SK-N-SH treated with all-trans-retinoic acid at 6 μM for 48 hours (cell line): ENCODE measurements at regions not wholly inside any gene's neighbourhood (a gene's known extent, or its start where the extent isn't known, plus 50 kb on each side); places are given as distances from the start of the nearest gene placed in this dataset.

Experiments
- ATAC-seq: fragments of 200-7000 bp; cut with Tn5 transposase; 3 replicates; pipeline ENCODE4 v1.9.1; 2020; ENCODE audit warnings: mild to moderate bottlenecking, moderate library complexity
- ARNTL ChIP-seq: fragments of 450-650 bp; formaldehyde crosslinking; IDR thresholded peaks from 2 replicates; pipeline ENCODE4 v1.5.0; 2020; ENCODE audit warnings: low read depth, mild to moderate bottlenecking, moderate library complexity, borderline replicate concordance
- CREB5 ChIP-seq: fragments of 250-450 bp; sonication (Bioruptor Pico); IDR thresholded peaks from 2 replicates; pipeline ENCODE4 v1.5.1; 2020; ENCODE audit warnings: low read depth, mild to moderate bottlenecking, moderate library complexity
- CSDC2 ChIP-seq: fragments of 250-450 bp; sonication (Bioruptor Pico); IDR thresholded peaks from 2 replicates; pipeline ENCODE4 v1.5.0; 2020; ENCODE audit warnings: mild to moderate bottlenecking, moderate library complexity
- ESRRG ChIP-seq: fragments of 250-450 bp; sonication (Bioruptor Pico); IDR thresholded peaks from 2 replicates; pipeline ENCODE4 v1.6.1; 2021; ENCODE audit warnings: mild to moderate bottlenecking
- GLIS3 ChIP-seq: fragments of 250-450 bp; sonication (Bioruptor Pico); IDR thresholded peaks from 2 replicates; pipeline ENCODE4 v1.5.0; 2020; ENCODE audit warnings: mild to moderate bottlenecking, moderate library complexity
- ISL1 ChIP-seq: fragments of 250-450 bp; sonication (Bioruptor Pico); IDR thresholded peaks from 2 replicates; pipeline ENCODE4 v2.1.2; 2022; ENCODE audit warnings: mild to moderate bottlenecking, moderate library complexity
- OSR1 ChIP-seq: fragments of 250-450 bp; sonication (Bioruptor Pico); IDR thresholded peaks from 2 replicates; pipeline ENCODE4 v1.8.0; 2022; ENCODE audit warnings: moderate library complexity, mild to moderate bottlenecking, inconsistent platforms
- POU6F1 ChIP-seq: fragments of 250-450 bp; sonication (Bioruptor Pico); IDR thresholded peaks from 2 replicates; pipeline ENCODE4 v1.8.0; 2021; ENCODE audit warnings: low read depth, mild to moderate bottlenecking, moderate library complexity, borderline replicate concordance
- PPARA ChIP-seq: fragments of 250-450 bp; sonication (Bioruptor Pico); IDR thresholded peaks from 2 replicates; pipeline ENCODE4 v1.5.0; 2020; ENCODE audit warnings: mild to moderate bottlenecking, borderline replicate concordance
- RARB ChIP-seq: fragments of 250-450 bp; sonication (Bioruptor Pico); IDR thresholded peaks from 2 replicates; pipeline ENCODE4 v1.8.0; 2021; ENCODE audit warnings: mild to moderate bottlenecking, moderate library complexity
- TCF4 ChIP-seq: fragments of 250-450 bp; sonication (Bioruptor Pico); IDR thresholded peaks from 2 replicates; pipeline ENCODE4 v1.8.0; 2021; ENCODE audit warnings: mild to moderate bottlenecking, moderate library complexity, borderline replicate concordance
- TOX ChIP-seq: fragments of 250-450 bp; sonication (Bioruptor Pico); IDR thresholded peaks from 2 replicates; pipeline ENCODE4 v1.8.0; 2021; ENCODE audit warnings: mild to moderate bottlenecking, moderate library complexity, borderline replicate concordance
- TSHZ2 ChIP-seq: fragments of 250-450 bp; sonication (Bioruptor Pico); IDR thresholded peaks from 2 replicates; pipeline ENCODE4 v1.5.0; 2020; ENCODE audit warnings: mild to moderate bottlenecking, moderate library complexity
- ZC3H10 ChIP-seq: fragments of 250-450 bp; sonication (Bioruptor Pico); IDR thresholded peaks from 2 replicates; pipeline ENCODE4 v1.5.1; 2021; ENCODE audit warnings: mild to moderate bottlenecking, moderate library complexity
- ZNF565 ChIP-seq: fragments of 450-650 bp; formaldehyde crosslinking; conservative IDR thresholded peaks from 2 replicates; pipeline ENCODE4 v1.5.0; 2020; ENCODE audit warnings: low read depth, mild to moderate bottlenecking, moderate library complexity
- ZNF70 ChIP-seq: fragments of 450-650 bp; formaldehyde crosslinking; IDR thresholded peaks from 2 replicates; pipeline ENCODE4 v1.5.0; 2020; ENCODE audit warnings: mild to moderate bottlenecking, moderate library complexity
- ZNF8 ChIP-seq: fragments of 450-650 bp; formaldehyde crosslinking; IDR thresholded peaks from 2 replicates; pipeline ENCODE4 v1.5.0; 2020; ENCODE audit warnings: mild to moderate bottlenecking, moderate library complexity
- TF ChIP-seq, protein P1 (sequence below): fragments of 250-450 bp; sonication (Bioruptor Pico); IDR thresholded peaks from 2 replicates; pipeline ENCODE4 v1.8.0; 2020; ENCODE audit warnings: mild to moderate bottlenecking, moderate library complexity, borderline replicate concordance

DNA sequence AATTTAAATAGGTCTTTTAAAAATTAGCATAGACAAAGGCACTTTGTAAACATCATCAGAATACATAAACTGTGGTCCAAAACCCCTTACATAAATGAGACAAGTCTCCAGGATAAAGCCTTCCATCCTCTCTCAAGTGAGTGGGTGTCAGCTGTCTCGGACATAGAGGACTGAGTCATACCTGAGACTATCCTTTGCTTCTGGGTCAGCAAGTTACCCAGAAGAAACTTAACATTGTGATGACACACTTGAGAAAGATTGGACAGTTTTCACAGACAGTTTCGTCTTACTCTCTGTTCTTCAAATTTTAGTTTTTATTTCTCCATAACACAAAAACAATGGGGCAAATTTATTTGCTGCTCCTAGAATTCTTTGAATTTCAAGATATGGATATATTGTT is 838.0 kb downstream of the DHX35 start:
- TF ChIP-seq ZNF8 (CRISPR knock-in tag) = no peak
- TF ChIP-seq, protein P1, sequence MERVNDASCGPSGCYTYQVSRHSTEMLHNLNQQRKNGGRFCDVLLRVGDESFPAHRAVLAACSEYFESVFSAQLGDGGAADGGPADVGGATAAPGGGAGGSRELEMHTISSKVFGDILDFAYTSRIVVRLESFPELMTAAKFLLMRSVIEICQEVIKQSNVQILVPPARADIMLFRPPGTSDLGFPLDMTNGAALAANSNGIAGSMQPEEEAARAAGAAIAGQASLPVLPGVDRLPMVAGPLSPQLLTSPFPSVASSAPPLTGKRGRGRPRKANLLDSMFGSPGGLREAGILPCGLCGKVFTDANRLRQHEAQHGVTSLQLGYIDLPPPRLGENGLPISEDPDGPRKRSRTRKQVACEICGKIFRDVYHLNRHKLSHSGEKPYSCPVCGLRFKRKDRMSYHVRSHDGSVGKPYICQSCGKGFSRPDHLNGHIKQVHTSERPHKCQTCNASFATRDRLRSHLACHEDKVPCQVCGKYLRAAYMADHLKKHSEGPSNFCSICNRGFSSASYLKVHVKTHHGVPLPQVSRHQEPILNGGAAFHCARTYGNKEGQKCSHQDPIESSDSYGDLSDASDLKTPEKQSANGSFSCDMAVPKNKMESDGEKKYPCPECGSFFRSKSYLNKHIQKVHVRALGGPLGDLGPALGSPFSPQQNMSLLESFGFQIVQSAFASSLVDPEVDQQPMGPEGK = no peak
- TF ChIP-seq ARNTL = no peak
- ATAC-seq = no peak

DNA sequence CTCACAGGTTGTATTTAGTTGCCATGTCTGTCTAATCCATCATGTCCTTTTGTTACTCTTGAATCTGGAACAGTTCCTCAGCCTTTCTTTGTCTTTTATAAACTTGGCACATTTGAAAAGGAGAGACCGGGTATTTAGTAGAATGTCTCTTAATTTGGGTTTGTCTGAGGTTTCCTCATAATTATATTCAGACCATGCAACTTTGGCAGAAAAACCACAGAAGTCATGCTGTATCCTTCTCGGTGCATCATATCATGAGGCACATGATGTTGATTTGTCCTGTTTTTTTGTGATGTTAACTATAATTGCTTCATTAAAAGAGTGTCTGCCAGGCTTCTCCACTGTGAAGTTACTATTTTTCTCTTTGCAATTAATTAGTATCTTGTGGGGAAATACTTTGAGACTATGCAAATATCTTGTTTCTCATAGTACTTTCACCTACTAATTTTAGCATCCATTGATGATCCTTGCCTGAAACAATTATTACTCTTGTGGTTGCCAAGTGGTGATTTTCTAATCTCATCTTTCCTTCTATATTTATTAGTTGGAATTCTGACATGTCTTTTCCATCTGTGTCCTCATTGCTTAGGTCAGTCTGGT is 837.3 kb downstream of the DHX35 start:
- no peak for ATAC-seq
- TF ChIP-seq ESRRG (CRISPR knock-in tag) (no peak), ZNF70 (CRISPR knock-in tag) (no peak), TCF4 (CRISPR knock-in tag) (no peak), ARNTL (no peak), GLIS3 (CRISPR knock-in tag) (no peak), CREB5 (no peak)

GRCh38 chr20:39795401-39796272 is 833.5 kb downstream of the DHX35 start:
- no peak for ATAC-seq
- TF ChIP-seq RARB = no peak
- TF ChIP-seq TCF4 (CRISPR knock-in tag) = no peak
- TF ChIP-seq ESRRG (CRISPR knock-in tag) = no peak
- no peak for TF ChIP-seq GLIS3 (CRISPR knock-in tag)
- no peak for TF ChIP-seq ZNF8 (CRISPR knock-in tag)
- TF ChIP-seq ZNF565 (CRISPR knock-in tag) = no peak
- TF ChIP-seq, protein P1 = no peak

DNA sequence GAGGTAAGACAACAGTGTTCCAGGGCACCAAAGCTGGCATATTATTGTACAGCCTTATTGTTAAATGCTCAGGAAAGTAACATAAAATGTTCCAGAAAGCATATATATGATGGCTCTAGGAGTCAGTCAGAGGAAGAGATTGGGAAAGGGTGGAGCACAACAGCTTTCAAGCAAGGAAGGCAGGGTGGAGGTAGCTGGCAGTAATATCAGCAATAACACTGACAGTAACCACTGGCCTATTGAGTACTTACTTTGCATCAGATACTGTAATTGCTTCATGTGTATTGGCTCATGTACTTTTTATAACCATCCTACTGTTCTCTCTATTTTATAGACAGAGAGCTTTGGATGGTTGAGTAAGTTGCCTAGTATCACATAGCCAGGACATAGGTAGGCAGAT is 830.2 kb downstream of the DHX35 start:
- TF ChIP-seq ISL1 (CRISPR knock-in tag) = no peak
- TF ChIP-seq, all 23 proteins: peak for 0
- ATAC-seq = no peak

GRCh38 chr20:39789411-39789810 is 827.3 kb downstream of the DHX35 start:
- ATAC-seq = no peak
- TF ChIP-seq POU6F1 (no peak), OSR1 (CRISPR knock-in tag) (no peak), PPARA (CRISPR knock-in tag) (no peak), TOX (CRISPR knock-in tag) (no peak), TSHZ2 (CRISPR knock-in tag) (no peak), RARB (no peak), CSDC2 (no peak), ZC3H10 (CRISPR knock-in tag) (no peak), ESRRG (CRISPR knock-in tag) (no peak), ZNF565 (CRISPR knock-in tag) (no peak), ISL1 (CRISPR knock-in tag) (no peak), ZNF8 (CRISPR knock-in tag) (no peak)
- TF ChIP-seq, protein P1 = no peak
